HG03280 (cell line): ENCODE measurements at regions not wholly inside any gene's neighbourhood (a gene's known extent, or its start where the extent isn't known, plus 50 kb on each side); places are given as distances from the start of the nearest gene placed in this dataset.
"Not testable (repeated sequence)": the region's sequence is repeated elsewhere in the genome, so short reads cannot be mapped to it uniquely, and the experiment has no call there.

Source experiments
- ATAC-seq: cut with Tn5 transposase; IDR thresholded peaks from one replicate; pipeline ENCODE4 v1.9.1; 2021; ENCODE audit warnings: mild to moderate bottlenecking, moderate library complexity; ENCODE audit not compliant: unreplicated experiment

DNA sequence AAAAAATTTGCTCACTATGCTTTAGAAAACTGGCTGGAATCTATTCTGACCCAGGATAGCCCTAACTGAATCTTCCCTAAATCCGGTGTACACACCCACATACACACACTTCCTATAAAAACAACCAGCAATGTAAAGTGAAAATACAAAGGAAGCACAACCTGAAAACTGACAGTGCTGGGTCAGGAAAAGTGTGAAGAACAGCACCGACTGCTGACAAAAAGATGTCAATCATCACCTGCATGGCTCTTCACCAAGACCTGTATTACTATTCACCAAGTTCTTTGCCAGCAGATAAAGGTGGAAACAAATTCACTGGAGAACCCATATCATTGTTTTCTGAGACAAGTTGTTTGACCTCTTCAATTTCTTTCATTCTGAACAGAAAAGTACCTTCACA, 293.8 kb upstream of the GRAMD2B start:
- ATAC-seq: no peak

GRCh38 chr5:126133424-126133823, 289.8 kb upstream of the GRAMD2B start:
- ATAC-seq: no peak

GRCh38 chr5:126137891-126138280, 285.3 kb upstream of the GRAMD2B start:
- ATAC-seq: no peak

- ATAC-seq: no peak
Measured at GRCh38 chr5:126138281-126138931, 284.8 kb upstream of the GRAMD2B start.

- no peak for ATAC-seq
Measured at GRCh38 chr5:126139086-126139485, 284.1 kb upstream of the GRAMD2B start.

DNA sequence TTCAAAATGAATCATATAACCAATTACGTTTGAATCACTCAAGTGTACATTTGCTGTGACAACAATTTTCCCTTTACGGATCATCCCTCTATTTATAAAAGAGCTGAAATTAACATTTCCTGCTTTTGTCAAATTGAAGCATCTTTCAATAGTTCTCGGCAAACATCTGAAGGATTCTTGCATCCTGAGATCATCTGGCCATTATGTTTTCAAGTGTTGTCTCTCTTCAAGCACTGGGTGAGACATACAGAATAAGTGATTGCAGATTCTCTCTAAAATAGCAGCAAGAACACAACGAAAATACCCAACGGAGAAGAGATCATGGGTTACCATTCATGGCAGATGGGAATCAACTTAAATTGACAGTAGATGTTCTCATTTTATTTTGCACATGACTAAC, 283.4 kb upstream of the GRAMD2B start:
- ATAC-seq: no peak

DNA sequence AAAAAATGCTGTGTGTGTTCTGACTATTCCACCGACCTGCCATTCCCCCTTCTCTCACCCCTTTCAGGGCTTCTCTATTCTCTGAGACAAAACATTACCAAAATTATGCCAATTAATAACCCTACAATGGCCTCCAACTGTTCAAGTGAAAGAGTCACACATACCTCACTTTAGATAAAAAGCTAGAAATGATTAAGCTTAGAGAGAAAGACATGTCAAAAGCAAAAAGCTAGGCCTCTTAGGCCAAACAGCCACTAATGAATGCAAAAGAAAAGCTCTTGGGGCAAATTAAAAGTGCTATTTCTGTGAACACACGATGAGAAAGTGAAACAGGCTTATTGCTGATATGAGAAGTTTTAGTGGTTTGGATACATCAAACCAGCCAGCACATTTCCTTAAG, 279.6 kb upstream of the GRAMD2B start:
- ATAC-seq: no peak

DNA sequence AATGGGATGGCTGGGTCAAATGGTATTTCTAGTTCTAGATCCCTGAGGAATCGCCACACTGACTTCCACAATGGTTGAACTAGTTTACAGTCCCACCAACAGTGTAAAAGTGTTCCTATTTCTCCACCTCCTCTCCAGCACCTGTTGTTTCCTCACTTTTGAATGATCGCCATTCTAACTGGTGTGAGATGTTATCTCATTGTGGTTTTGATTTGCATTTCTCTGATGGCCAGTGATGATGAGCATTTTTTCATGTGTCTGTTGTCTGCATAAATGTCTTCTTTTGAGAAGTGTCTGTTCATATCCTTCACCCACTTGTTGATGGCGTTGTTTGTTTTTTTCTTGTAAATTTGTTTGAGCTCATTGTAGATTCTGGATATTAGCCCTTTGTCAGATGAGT, 272.9 kb upstream of the GRAMD2B start:
- not testable (repeated sequence) for ATAC-seq

- not testable (repeated sequence) for ATAC-seq
Measured at GRCh38 chr5:126155298-126155697, 267.9 kb upstream of the GRAMD2B start.

DNA sequence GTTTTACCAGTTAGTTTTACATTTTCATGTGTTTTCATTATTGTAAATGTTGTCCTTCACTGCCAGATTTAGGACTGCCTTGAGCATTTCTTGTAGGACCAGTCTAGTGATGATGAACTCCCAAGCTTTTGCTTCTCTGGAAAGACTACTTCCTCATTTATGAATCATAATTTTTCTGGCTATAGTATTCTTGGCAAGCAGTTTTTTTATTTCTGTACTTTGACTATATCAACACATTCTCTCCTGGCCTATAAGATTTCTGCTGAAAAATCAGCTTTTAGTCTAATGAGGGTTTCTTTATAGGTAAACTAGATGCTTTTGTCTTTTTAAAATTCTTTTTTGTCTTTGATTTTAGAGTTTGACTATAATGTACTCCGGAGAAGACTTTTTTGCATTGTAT, 256.8 kb upstream of the GRAMD2B start:
- no peak for ATAC-seq

- no peak for ATAC-seq
Measured at GRCh38 chr5:126168785-126169184, 254.4 kb upstream of the GRAMD2B start.

- ATAC-seq: no peak
Measured at GRCh38 chr5:126171916-126172315, 251.3 kb upstream of the GRAMD2B start.

DNA sequence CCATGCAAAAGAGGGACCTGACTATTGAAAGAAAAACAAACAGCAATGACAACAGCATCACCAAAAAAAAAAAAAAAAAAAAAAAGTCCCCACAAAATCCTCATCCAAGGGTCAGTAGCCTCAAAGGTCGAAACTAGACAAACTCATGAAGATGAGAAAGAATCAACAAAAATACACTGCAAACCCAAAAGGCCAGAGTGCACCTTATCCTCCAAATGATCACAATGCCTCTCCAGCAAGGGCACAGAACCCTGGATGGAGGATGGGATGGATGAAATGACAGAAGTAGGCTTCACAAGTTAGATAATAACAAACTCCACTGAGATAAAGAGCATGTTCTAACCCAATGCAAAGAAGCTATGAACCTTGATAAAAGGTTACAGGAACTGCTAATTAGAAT, 250.4 kb upstream of the GRAMD2B start:
- ATAC-seq: no peak

- no peak for ATAC-seq
Measured at GRCh38 chr5:126178521-126178920, 244.7 kb upstream of the GRAMD2B start.

GRCh38 chr5:126182971-126183695, 240.1 kb upstream of the GRAMD2B start:
- ATAC-seq: no peak

GRCh38 chr5:126184474-126184873, 238.7 kb upstream of the GRAMD2B start:
- ATAC-seq: no peak

DNA sequence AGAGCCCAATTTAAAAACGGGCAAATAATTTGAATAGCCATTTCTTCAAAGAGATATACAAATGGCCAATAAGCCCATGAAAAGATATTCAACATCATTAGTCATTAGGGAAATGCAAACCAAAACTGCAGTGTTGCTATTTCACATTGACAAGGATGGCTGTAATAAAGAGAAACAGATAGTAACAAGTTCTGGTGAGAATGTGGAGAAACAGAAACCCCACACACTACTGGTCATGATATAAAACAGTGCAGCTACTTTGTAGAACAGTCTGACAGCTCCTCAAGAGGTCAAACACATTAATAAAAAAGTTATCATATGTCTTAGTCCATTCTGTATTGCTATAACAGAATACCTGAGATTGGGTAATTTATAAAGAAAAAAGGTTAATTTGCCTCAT, 237.0 kb upstream of the GRAMD2B start:
- ATAC-seq: no peak

DNA sequence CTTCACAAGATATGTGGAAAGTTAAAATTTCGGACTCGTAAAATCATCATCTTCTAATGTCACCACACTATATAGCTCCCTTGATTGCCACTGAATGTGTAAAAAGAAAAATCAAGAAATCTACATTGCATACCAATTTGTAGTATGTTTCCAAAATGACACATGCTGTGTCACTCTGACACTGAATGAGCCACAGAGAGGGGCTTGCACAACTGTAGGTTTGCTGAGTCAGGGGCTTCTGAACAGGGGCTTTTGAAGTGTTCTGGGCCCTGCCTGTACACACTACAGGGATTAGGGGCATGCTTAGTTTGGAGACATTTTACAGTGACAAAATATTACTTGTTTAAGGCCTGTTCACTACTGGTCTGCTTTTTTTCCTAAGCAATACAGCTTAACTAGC, 234.4 kb upstream of the GRAMD2B start:
- no peak for ATAC-seq

DNA sequence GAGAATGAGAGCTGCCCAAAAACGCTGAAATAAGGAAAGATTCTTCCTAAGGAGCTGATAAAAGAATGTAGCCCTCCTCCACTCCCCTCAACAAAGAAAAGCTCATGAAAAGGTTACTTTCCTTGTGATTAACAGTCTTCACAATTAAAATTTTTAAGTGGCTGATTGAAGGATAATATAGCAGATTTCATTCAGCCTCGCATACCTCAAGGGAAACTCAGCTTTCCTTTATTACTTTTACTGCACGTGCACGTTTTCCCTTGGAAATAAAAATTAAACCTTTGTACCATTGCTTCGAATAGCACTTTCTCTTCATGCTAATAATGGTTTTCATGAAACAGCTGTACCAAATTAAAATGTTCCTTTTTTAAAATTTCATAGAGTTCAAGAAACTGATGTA, 234.0 kb upstream of the GRAMD2B start:
- no peak for ATAC-seq

GRCh38 chr5:126189862-126190261, 233.3 kb upstream of the GRAMD2B start:
- ATAC-seq: no peak

GRCh38 chr5:126192226-126192625, 231.0 kb upstream of the GRAMD2B start:
- no peak for ATAC-seq

- no peak for ATAC-seq
Measured at GRCh38 chr5:126195410-126196100, 227.7 kb upstream of the GRAMD2B start.
